BE2C (cell line): ENCODE measurements at regions not wholly inside any gene's neighbourhood (a gene's known extent, or its start where the extent isn't known, plus 50 kb on each side); places are given as distances from the start of the nearest gene placed in this dataset.

ENCODE experiments used
- DNase-seq: peaks from one replicate; pipeline ENCODE4 v3.0.0-alpha.2; 2020
- H3K27me3 ChIP-seq: fragments of 250-450 bp; sonication (Bioruptor Pico); 2 replicates; pipeline ENCODE4 v1.5.1; 2020; ENCODE audit warnings: mild to moderate bottlenecking
- H3K36me3 ChIP-seq: fragments of 250-450 bp; sonication (Bioruptor Pico); 2 replicates; pipeline ENCODE4 v1.5.1; 2020; ENCODE audit warnings: mild to moderate bottlenecking
- H3K4me1 ChIP-seq: fragments of 250-450 bp; sonication (Bioruptor Pico); 2 replicates; pipeline ENCODE4 v1.5.1; 2020
- H3K4me3 ChIP-seq: 2 replicates; pipeline ENCODE4 v1.5.1; 2011; ENCODE audit warnings: low read depth, low read length
- H3K9me3 ChIP-seq: fragments of 250-450 bp; sonication (Bioruptor Pico); 2 replicates; pipeline ENCODE4 v1.5.1; 2020
- CTCF ChIP-seq: IDR thresholded peaks from 2 replicates; pipeline ENCODE4 v1.5.1; 2012; ENCODE audit warnings: mild to moderate bottlenecking, low read depth, low read length

- TF ChIP-seq CTCF: no peak
- DNase-seq: no peak
- H3K4me3 ChIP-seq: no peak overlapping the region
- no peaks in the 10 kb centered on the region for H3K4me1 ChIP-seq
- no peaks in the 10 kb centered on the region for H3K36me3 ChIP-seq
- H3K27me3 ChIP-seq: no peaks in the 10 kb centered on the region
- H3K9me3 ChIP-seq: no peaks in the 10 kb centered on the region
Observed at GRCh38 chr4:156547439-156547838, 424.2 kb downstream of the PDGFC start.

- no peak for DNase-seq
- H3K36me3 ChIP-seq: no peaks in the 10 kb centered on the region
- H3K4me1 ChIP-seq: no peaks in the 10 kb centered on the region
- H3K4me3 ChIP-seq: no peak overlapping the region
- H3K27me3 ChIP-seq: no peaks in the 10 kb centered on the region
- no peaks in the 10 kb centered on the region for H3K9me3 ChIP-seq
- no peak for TF ChIP-seq CTCF
Observed at GRCh38 chr4:156545003-156545785, 426.4 kb downstream of the PDGFC start.

GRCh38 chr4:156539376-156539775 lies 432.2 kb downstream of the PDGFC start:
- no peaks in the 10 kb centered on the region for H3K36me3 ChIP-seq
- no peak for DNase-seq

GRCh38 chr4:156538651-156539257 lies 432.8 kb downstream of the PDGFC start:
- TF ChIP-seq CTCF: no peak
- Histone ChIP-seq H3K36me3 (no peaks in the 10 kb centered on the region), H3K27me3 (no peaks in the 10 kb centered on the region), H3K4me1 (no peaks in the 10 kb centered on the region), H3K4me3 (no peak overlapping the region), H3K9me3 (no peaks in the 10 kb centered on the region)
- no peak for DNase-seq

More at GRCh38 chr4:156539376-156539775, 432.2 kb downstream of the PDGFC start:
- H3K4me3 ChIP-seq: no peak overlapping the region
- no peaks in the 10 kb centered on the region for H3K9me3 ChIP-seq
- no peak for TF ChIP-seq CTCF
- H3K4me1 ChIP-seq: no peaks in the 10 kb centered on the region
- no peaks in the 10 kb centered on the region for H3K27me3 ChIP-seq

- Histone ChIP-seq H3K4me1 (no peaks in the 10 kb centered on the region), H3K4me3 (no peak overlapping the region), H3K27me3 (no peaks in the 10 kb centered on the region), H3K9me3 (no peaks in the 10 kb centered on the region), H3K36me3 (no peaks in the 10 kb centered on the region)
- TF ChIP-seq CTCF: no peak
- DNase-seq: no peak
Observed at GRCh38 chr4:156538210-156538609, 433.4 kb downstream of the PDGFC start.

GRCh38 chr4:156537286-156537685 lies 434.3 kb downstream of the PDGFC start:
- H3K4me3 ChIP-seq: no peak overlapping the region
- H3K4me1 ChIP-seq: no peaks in the 10 kb centered on the region
- no peaks in the 10 kb centered on the region for H3K9me3 ChIP-seq
- TF ChIP-seq CTCF: no peak
- H3K27me3 ChIP-seq: no peaks in the 10 kb centered on the region
- DNase-seq: no peak
- no peaks in the 10 kb centered on the region for H3K36me3 ChIP-seq
